GM23338 (cell line): ENCODE measurements at regions not wholly inside any gene's neighbourhood (a gene's known extent, or its start where the extent isn't known, plus 50 kb on each side); places are given as distances from the start of the nearest gene placed in this dataset.

ENCODE experiments used
- ATAC-seq: fragments of 200-7000 bp; cut with Tn5 transposase; 3 replicates; pipeline ENCODE4 v1.9.1; 2020
- DNase-seq: peaks from one replicate; pipeline ENCODE4 v3.0.0-alpha.2; 2015; ENCODE audit warnings: low spot score
- H2AFZ ChIP-seq: fragments of 200-600 bp; sonication (generic); 2 replicates; pipeline ENCODE4 v1.8.0; 2016; ENCODE audit warnings: antibody characterized with exemption, mild to moderate bottlenecking, moderate library complexity
- H3F3A ChIP-seq: fragments of 200-600 bp; sonication (generic); replicated peaks from 2 replicates; pipeline ENCODE4 v1.8.0; 2017; ENCODE audit warnings: antibody characterized with exemption, mixed run types, low read depth
- H3K27ac ChIP-seq: fragments of 200-600 bp; sonication (generic); 2 replicates; pipeline ENCODE4 v1.6.1; 2016; ENCODE audit warnings: low read depth
- H3K27me3 ChIP-seq: fragments of 200-600 bp; sonication (generic); 2 replicates; pipeline ENCODE4 v1.8.0; 2016; ENCODE audit warnings: mild to moderate bottlenecking, mixed run types, moderate library complexity; ENCODE audit not compliant: insufficient read depth
- H3K36me3 ChIP-seq: fragments of 200-600 bp; sonication (generic); 2 replicates; pipeline ENCODE4 v1.8.0; 2016; ENCODE audit warnings: mild to moderate bottlenecking; ENCODE audit not compliant: insufficient read depth
- H3K4me1 ChIP-seq: fragments of 200-600 bp; sonication (generic); 2 replicates; pipeline ENCODE4 v1.8.0; 2016; ENCODE audit warnings: mild to moderate bottlenecking, moderate library complexity; ENCODE audit not compliant: insufficient read depth
- H3K4me2 ChIP-seq: fragments of 200-600 bp; sonication (generic); 2 replicates; pipeline ENCODE4 v1.7.1; 2017; ENCODE audit warnings: mixed run types
- H3K4me3 ChIP-seq: fragments of 200-600 bp; sonication (generic); 2 replicates; pipeline ENCODE4 v1.6.1; 2016; ENCODE audit warnings: mixed run types
- H3K79me2 ChIP-seq: fragments of 200-600 bp; sonication (generic); replicated peaks from 2 replicates; pipeline ENCODE4 v1.8.0; 2017; ENCODE audit warnings: mild to moderate bottlenecking; ENCODE audit not compliant: insufficient read depth
- H3K9me2 ChIP-seq: fragments of 200-600 bp; sonication (generic); 2 replicates; pipeline ENCODE4 v1.8.0; 2017; ENCODE audit not compliant: insufficient read depth
- H4K20me1 ChIP-seq: fragments of 200-600 bp; sonication (generic); replicated peaks from 2 replicates; pipeline ENCODE4 v1.8.0; 2017; ENCODE audit warnings: mild to moderate bottlenecking; ENCODE audit not compliant: insufficient read depth
- H3K27ac Mint-ChIP-seq: 2 replicates; pipeline ENCODE4 v1.8.0; 2020; ENCODE audit warnings: inconsistent platforms, mild to moderate bottlenecking, moderate library complexity, mixed read lengths
- H3K27me3 Mint-ChIP-seq: 3 replicates; pipeline ENCODE4 v1.8.0; 2022; ENCODE audit warnings: low read depth, mild to moderate bottlenecking, moderate library complexity, mixed read lengths, inconsistent platforms; ENCODE audit not compliant: insufficient read depth, poor library complexity
- H3K36me3 Mint-ChIP-seq: 3 replicates; pipeline ENCODE4 v1.8.0; 2021; ENCODE audit warnings: low read depth, mild to moderate bottlenecking, inconsistent platforms, moderate library complexity, mixed read lengths
- H3K4me1 Mint-ChIP-seq: 3 replicates; pipeline ENCODE4 v1.8.0; 2020; ENCODE audit warnings: mild to moderate bottlenecking, inconsistent platforms, mixed read lengths
- H3K4me3 Mint-ChIP-seq: 3 replicates; pipeline ENCODE4 v1.8.0; 2021; ENCODE audit warnings: moderate library complexity, mild to moderate bottlenecking, inconsistent platforms, mixed read lengths
- H3K9me3 Mint-ChIP-seq: 3 replicates; pipeline ENCODE4 v1.8.0; 2020; ENCODE audit warnings: moderate library complexity, mild to moderate bottlenecking, inconsistent platforms, mixed read lengths
- CREB1 ChIP-seq: fragments of 250-450 bp; sonication (Bioruptor Pico); IDR thresholded peaks from 2 replicates; pipeline ENCODE4 v1.5.0; 2020; ENCODE audit warnings: low read depth, mild to moderate bottlenecking, moderate library complexity
- EZH2 ChIP-seq: fragments of 200-600 bp; sonication (generic); IDR thresholded peaks from one replicate; pipeline ENCODE4 v1.8.0; 2017; ENCODE audit warnings: antibody characterized with exemption, mild to moderate bottlenecking, low read depth; ENCODE audit not compliant: unreplicated experiment
- EZH2phosphoT487 ChIP-seq: fragments of 200-600 bp; sonication (generic); IDR thresholded peaks from one replicate; pipeline ENCODE4 v1.8.1; 2018; ENCODE audit warnings: antibody characterized with exemption; ENCODE audit not compliant: unreplicated experiment
- JUNB ChIP-seq: IDR thresholded peaks from one replicate; pipeline ENCODE4 v1.6.1; 2016; ENCODE audit warnings: antibody characterized with exemption; ENCODE audit not compliant: unreplicated experiment
- NANOG ChIP-seq: IDR thresholded peaks from 2 replicates; pipeline ENCODE4 v1.6.1; 2016; ENCODE audit warnings: antibody characterized with exemption, borderline replicate concordance
- POLR2AphosphoS5 ChIP-seq: IDR thresholded peaks from 2 replicates; pipeline ENCODE4 v1.6.1; 2016; ENCODE audit warnings: antibody characterized with exemption, low read depth
- STAT1 ChIP-seq: IDR thresholded peaks from one replicate; pipeline ENCODE4 v1.6.1; 2016; ENCODE audit warnings: antibody characterized with exemption; ENCODE audit not compliant: unreplicated experiment
- ZNF114 ChIP-seq: fragments of 250-450 bp; sonication (Bioruptor Pico); IDR thresholded peaks from 2 replicates; pipeline ENCODE4 v1.5.0; 2020; ENCODE audit warnings: mild to moderate bottlenecking, moderate library complexity
- ZNF331 ChIP-seq: fragments of 250-450 bp; sonication (Bioruptor Pico); IDR thresholded peaks from 2 replicates; pipeline ENCODE4 v1.5.0; 2020; ENCODE audit warnings: low read depth, mild to moderate bottlenecking, moderate library complexity
- TF ChIP-seq, protein P1 (sequence below), 2 experiments: fragments of 200-600 bp in 1 of 2; sonication (generic) in 1 of 2; conservative IDR thresholded peaks; 2 replicates each; pipeline versions ENCODE4 v1.5.1 to v1.6.1; 2016 to 2017; ENCODE audit warnings: antibody characterized with exemption in 2 of 2, low read depth in 2 of 2, mild to moderate bottlenecking in 2 of 2, moderate library complexity in 1 of 2
- TF ChIP-seq, protein P2 (sequence below): fragments of 250-450 bp; sonication (Bioruptor Pico); IDR thresholded peaks from 2 replicates; pipeline ENCODE4 v1.5.0; 2020; ENCODE audit warnings: mild to moderate bottlenecking, moderate library complexity
- TF ChIP-seq, protein P3 (sequence below): IDR thresholded peaks from 2 replicates; pipeline ENCODE4 v1.6.1; 2016; ENCODE audit warnings: antibody characterized with exemption
- TF ChIP-seq, protein P4 (sequence below): IDR thresholded peaks from one replicate; pipeline ENCODE4 v1.6.1; 2018; ENCODE audit warnings: antibody characterized with exemption; ENCODE audit not compliant: unreplicated experiment

DNA sequence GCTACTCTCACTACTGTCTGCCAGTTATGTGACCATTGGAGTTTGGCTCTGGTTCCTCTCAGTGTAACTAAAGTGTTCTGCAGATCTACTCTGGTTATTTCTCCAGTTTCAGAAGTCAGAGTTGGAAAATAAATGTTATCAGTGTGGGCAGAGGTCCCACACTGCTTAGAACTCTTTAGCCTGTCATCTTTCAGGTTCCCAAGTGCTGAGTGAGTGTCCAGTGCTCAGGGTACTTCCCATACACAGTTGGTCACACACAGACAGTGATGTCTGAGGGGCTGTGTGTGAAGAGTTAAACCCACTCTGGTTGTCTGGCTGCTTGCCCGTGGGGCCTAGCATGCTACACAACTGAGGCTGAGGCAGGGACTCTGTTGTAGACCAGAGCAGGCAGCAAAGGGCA, 421.8 kb upstream of the MEX3C start:
- Histone ChIP-seq H3K27ac (no peak overlapping the region), H3K4me2 (no peak overlapping the region), H4K20me1 (no peaks in the 10 kb centered on the region), H2AFZ (no peak overlapping the region), H3K27me3 (no peaks in the 10 kb centered on the region), H3K36me3 (no peaks in the 10 kb centered on the region), H3K9me2 (no peaks in the 10 kb centered on the region), H3K4me1 (peaks cover 14% of the 10 kb centered on the region), H3K79me2 (no peaks in the 10 kb centered on the region), H3K4me3 (no peak overlapping the region), H3F3A (no peaks in the 10 kb centered on the region)
- DNase-seq, result no peak
- Mint-ChIP-seq H3K4me1 (peaks cover 21% of the 10 kb centered on the region), H3K4me3 (no peak overlapping the region), H3K9me3 (no peaks in the 10 kb centered on the region; the same call in 1 of the 3 replicates), H3K27me3 (peaks cover 8% of the 10 kb centered on the region), H3K27ac (no peak overlapping the region), H3K36me3 (no peaks in the 10 kb centered on the region)
- no peak for ATAC-seq
- no peak for TF ChIP-seq ZNF331
- no peak for TF ChIP-seq EZH2phosphoT487
- no peak for TF ChIP-seq JUNB
- TF ChIP-seq, protein P1, sequence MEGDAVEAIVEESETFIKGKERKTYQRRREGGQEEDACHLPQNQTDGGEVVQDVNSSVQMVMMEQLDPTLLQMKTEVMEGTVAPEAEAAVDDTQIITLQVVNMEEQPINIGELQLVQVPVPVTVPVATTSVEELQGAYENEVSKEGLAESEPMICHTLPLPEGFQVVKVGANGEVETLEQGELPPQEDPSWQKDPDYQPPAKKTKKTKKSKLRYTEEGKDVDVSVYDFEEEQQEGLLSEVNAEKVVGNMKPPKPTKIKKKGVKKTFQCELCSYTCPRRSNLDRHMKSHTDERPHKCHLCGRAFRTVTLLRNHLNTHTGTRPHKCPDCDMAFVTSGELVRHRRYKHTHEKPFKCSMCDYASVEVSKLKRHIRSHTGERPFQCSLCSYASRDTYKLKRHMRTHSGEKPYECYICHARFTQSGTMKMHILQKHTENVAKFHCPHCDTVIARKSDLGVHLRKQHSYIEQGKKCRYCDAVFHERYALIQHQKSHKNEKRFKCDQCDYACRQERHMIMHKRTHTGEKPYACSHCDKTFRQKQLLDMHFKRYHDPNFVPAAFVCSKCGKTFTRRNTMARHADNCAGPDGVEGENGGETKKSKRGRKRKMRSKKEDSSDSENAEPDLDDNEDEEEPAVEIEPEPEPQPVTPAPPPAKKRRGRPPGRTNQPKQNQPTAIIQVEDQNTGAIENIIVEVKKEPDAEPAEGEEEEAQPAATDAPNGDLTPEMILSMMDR (conservative IDR thresholded peaks at IDR 0.05; ENCODE audit: low read depth in 2 of 2), result no peak
- no peak for TF ChIP-seq EZH2
- no peak for TF ChIP-seq ZNF114 (CRISPR knock-in tag)
- TF ChIP-seq, protein P2, sequence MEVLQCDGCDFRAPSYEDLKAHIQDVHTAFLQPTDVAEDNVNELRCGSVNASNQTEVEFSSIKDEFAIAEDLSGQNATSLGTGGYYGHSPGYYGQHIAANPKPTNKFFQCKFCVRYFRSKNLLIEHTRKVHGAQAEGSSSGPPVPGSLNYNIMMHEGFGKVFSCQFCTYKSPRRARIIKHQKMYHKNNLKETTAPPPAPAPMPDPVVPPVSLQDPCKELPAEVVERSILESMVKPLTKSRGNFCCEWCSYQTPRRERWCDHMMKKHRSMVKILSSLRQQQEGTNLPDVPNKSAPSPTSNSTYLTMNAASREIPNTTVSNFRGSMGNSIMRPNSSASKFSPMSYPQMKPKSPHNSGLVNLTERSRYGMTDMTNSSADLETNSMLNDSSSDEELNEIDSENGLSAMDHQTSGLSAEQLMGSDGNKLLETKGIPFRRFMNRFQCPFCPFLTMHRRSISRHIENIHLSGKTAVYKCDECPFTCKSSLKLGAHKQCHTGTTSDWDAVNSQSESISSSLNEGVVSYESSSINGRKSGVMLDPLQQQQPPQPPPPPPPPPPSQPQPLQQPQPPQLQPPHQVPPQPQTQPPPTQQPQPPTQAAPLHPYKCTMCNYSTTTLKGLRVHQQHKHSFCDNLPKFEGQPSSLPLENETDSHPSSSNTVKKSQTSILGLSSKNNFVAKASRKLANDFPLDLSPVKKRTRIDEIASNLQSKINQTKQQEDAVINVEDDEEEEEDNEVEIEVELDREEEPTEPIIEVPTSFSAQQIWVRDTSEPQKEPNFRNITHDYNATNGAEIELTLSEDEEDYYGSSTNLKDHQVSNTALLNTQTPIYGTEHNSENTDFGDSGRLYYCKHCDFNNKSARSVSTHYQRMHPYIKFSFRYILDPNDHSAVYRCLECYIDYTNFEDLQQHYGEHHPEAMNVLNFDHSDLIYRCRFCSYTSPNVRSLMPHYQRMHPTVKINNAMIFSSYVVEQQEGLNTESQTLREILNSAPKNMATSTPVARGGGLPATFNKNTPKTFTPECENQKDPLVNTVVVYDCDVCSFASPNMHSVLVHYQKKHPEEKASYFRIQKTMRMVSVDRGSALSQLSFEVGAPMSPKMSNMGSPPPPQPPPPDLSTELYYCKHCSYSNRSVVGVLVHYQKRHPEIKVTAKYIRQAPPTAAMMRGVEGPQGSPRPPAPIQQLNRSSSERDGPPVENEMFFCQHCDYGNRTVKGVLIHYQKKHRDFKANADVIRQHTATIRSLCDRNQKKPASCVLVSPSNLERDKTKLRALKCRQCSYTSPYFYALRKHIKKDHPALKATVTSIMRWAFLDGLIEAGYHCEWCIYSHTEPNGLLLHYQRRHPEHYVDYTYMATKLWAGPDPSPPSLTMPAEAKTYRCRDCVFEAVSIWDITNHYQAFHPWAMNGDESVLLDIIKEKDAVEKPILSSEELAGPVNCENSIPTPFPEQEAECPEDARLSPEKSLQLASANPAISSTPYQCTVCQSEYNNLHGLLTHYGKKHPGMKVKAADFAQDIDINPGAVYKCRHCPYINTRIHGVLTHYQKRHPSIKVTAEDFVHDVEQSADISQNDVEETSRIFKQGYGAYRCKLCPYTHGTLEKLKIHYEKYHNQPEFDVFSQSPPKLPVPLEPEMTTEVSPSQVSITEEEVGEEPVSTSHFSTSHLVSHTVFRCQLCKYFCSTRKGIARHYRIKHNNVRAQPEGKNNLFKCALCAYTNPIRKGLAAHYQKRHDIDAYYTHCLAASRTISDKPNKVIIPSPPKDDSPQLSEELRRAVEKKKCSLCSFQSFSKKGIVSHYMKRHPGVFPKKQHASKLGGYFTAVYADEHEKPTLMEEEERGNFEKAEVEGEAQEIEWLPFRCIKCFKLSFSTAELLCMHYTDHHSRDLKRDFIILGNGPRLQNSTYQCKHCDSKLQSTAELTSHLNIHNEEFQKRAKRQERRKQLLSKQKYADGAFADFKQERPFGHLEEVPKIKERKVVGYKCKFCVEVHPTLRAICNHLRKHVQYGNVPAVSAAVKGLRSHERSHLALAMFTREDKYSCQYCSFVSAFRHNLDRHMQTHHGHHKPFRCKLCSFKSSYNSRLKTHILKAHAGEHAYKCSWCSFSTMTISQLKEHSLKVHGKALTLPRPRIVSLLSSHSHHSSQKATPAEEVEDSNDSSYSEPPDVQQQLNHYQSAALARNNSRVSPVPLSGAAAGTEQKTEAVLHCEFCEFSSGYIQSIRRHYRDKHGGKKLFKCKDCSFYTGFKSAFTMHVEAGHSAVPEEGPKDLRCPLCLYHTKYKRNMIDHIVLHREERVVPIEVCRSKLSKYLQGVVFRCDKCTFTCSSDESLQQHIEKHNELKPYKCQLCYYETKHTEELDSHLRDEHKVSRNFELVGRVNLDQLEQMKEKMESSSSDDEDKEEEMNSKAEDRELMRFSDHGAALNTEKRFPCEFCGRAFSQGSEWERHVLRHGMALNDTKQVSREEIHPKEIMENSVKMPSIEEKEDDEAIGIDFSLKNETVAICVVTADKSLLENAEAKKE (CRISPR knock-in tag), result no peak
- TF ChIP-seq NANOG, result no peak
- TF ChIP-seq, protein P3, sequence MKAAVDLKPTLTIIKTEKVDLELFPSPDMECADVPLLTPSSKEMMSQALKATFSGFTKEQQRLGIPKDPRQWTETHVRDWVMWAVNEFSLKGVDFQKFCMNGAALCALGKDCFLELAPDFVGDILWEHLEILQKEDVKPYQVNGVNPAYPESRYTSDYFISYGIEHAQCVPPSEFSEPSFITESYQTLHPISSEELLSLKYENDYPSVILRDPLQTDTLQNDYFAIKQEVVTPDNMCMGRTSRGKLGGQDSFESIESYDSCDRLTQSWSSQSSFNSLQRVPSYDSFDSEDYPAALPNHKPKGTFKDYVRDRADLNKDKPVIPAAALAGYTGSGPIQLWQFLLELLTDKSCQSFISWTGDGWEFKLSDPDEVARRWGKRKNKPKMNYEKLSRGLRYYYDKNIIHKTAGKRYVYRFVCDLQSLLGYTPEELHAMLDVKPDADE, result no peak
- TF ChIP-seq STAT1, result no peak
- no peak for TF ChIP-seq POLR2AphosphoS5
- TF ChIP-seq, protein P4, sequence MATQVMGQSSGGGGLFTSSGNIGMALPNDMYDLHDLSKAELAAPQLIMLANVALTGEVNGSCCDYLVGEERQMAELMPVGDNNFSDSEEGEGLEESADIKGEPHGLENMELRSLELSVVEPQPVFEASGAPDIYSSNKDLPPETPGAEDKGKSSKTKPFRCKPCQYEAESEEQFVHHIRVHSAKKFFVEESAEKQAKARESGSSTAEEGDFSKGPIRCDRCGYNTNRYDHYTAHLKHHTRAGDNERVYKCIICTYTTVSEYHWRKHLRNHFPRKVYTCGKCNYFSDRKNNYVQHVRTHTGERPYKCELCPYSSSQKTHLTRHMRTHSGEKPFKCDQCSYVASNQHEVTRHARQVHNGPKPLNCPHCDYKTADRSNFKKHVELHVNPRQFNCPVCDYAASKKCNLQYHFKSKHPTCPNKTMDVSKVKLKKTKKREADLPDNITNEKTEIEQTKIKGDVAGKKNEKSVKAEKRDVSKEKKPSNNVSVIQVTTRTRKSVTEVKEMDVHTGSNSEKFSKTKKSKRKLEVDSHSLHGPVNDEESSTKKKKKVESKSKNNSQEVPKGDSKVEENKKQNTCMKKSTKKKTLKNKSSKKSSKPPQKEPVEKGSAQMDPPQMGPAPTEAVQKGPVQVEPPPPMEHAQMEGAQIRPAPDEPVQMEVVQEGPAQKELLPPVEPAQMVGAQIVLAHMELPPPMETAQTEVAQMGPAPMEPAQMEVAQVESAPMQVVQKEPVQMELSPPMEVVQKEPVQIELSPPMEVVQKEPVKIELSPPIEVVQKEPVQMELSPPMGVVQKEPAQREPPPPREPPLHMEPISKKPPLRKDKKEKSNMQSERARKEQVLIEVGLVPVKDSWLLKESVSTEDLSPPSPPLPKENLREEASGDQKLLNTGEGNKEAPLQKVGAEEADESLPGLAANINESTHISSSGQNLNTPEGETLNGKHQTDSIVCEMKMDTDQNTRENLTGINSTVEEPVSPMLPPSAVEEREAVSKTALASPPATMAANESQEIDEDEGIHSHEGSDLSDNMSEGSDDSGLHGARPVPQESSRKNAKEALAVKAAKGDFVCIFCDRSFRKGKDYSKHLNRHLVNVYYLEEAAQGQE, result no peak
- TF ChIP-seq CREB1, result no peak
